HG03439 (cell line): ENCODE measurements at regions not wholly inside any gene's neighbourhood (a gene's known extent, or its start where the extent isn't known, plus 50 kb on each side); places are given as distances from the start of the nearest gene placed in this dataset.
"Not testable (repeated sequence)": the region's sequence is repeated elsewhere in the genome, so short reads cannot be mapped to it uniquely, and the experiment has no call there.

Experiments
- ATAC-seq: cut with Tn5 transposase; IDR thresholded peaks from one replicate; pipeline ENCODE4 v1.9.1; 2021; ENCODE audit warnings: mild to moderate bottlenecking, moderate library complexity; ENCODE audit not compliant: unreplicated experiment

- ATAC-seq = no peak
These were observed 450.0 kb upstream of the EPHA3 start for GRCh38 chr3:88657459-88657858.

DNA sequence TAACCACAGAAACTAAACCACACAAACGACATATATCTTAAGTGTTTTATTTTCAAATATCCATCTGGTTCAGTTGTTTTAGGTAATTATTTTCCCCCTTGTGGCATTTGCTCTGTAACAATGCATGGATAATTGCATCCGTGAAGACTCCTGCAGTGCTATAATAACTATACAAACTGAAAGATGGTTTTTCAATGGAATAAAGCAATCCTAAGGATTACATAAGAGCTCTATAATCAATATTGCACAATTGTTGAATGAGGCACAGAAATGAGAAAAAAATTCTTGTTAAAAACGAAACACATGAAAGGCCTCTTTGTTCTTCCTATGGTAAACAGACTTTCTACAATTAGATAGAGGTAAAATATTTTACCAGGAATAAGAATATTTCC, 446.0 kb upstream of the EPHA3 start:
- no peak for ATAC-seq

DNA sequence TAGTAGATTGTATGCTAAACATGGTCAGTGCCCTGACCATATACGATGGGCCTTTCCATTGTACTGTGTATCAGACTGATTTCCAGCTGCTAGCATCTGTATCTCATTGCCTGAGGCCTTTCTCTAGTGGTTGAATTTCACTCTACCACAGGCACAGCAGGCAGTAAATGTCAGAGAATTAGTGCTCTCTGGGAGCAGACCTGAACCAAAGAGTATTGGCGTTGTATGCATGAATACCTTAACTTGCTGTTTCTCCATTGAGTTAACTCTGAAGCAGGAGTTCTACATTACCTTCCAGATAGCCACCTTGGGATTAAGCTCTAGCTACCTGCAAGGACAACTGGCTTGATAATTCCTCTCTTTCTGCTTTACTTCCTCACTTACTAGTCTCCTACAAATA, 439.2 kb upstream of the EPHA3 start:
- ATAC-seq = no peak

GRCh38 chr3:88671573-88671972, 435.8 kb upstream of the EPHA3 start:
- no peak for ATAC-seq

DNA sequence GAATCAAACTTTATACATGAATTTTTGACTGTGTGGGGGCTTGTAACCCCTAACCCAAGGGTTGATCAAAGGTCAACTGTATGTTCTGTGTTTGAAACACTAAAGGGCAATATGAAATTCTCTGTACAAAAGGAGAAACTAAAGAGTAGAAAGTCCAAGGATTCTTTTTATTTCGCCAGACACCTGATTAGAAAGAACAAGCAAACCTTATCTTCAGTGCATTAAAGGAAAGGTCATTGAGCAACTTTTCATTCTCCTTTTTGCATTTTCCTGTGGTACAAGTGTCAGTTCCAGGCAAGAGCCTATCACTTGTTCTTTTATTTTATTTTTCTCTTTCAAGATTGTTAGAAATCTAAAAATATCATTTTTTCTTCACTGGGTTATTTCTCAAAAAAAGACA, 430.1 kb upstream of the EPHA3 start:
- no peak for ATAC-seq

DNA sequence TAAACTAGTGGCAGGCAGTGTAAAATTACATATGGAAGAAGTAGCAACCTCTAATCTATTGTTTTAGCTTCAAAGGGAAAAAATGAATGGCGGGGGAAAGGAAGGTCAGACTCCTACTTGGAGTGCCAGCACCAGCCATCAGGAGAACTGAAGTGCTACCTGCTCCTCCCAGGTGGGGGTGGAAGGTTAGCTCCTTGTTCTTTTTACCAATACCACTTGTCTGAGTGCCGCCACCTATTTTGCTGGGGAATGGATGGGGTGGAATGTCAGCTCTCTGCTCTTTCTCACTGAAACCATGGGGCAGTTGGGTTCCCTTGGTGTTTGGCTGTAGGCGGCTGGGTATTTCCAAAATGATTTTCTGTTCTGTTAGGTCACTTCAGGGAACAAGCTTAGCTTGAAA, 428.7 kb upstream of the EPHA3 start:
- no peak for ATAC-seq

DNA sequence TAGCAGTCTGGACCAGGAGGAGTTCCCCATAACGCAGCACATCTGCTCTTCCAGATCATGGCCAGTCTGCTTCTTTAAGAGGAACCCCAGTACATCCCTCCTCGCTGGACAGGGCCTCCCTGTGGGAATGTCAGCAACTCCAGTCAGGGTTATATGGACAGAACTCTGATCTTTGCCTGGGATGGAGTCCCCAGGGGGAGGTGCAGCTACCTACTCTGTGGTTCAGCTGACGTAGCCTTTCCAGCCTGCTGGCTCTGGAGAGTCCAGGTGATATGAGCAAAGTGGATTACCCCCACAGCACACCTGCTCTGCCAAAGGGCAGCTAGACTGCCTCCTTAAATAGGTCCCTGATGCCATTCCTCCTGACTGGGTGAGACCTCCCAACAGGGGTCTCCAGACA, 417.1 kb upstream of the EPHA3 start:
- no peak for ATAC-seq

GRCh38 chr3:88691081-88691480, 416.3 kb upstream of the EPHA3 start:
- no peak for ATAC-seq

DNA sequence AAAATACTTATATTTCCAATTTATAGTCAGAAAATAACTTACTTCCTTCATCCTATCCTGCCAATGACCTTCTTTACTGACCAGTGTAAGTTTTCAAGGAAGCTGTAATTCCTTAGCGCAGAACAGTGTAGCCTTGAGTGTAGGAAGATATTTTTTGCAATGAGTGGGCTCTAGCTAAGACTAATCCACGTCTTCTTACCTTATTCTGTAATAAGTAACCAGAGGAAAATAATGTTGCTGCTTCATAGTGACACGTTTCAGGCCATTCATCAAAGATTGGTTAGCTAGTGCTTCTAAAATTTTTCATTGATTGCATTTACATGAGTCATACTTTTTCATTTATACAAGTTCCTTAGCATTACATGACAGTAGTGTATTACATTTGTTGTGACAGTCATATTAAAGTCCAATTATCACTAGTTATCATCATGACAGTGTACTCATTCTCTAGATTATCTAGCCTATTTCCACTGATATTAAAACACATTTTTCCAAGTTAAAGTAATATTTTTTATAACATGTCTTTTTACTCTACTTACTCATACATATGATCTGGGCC, 403.8 kb upstream of the EPHA3 start:
- ATAC-seq = no peak

DNA sequence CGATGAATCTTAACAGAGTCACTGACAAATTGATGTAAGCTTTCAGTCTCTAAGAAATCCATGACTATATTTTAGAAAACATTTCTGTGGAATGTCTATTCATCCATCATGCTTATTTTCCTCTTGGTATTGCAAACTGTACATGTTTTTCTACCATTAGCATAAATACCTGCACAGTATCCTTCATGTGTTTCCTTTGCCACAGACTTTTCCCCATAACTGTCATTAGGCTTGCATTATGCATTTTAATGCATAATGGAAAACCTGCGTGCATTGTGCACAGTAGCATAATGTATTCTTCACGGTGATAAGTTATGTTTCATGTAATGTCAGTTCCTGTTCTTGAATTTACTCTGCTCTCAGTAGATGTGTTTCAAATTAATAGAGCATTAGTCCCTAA, 403.1 kb upstream of the EPHA3 start:
- ATAC-seq = no peak

DNA sequence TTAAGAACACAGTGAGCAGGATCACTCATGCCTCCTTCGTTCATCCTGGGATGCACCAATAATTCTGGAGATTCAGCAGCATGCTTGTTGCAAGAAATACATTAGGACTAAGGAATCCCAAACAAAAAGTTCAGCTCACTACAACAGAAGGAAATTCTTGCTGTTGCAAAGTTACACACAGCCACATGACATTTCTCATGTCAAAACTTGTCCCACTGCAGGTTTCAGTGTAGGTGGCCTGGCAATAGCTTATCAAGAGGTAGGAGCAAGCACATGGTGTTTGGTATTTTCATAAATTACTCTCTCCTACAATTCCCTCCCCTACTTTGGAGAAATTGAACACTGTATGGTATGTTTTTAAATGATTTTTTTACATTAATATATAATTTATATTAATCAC, 399.6 kb upstream of the EPHA3 start:
- no peak for ATAC-seq

DNA sequence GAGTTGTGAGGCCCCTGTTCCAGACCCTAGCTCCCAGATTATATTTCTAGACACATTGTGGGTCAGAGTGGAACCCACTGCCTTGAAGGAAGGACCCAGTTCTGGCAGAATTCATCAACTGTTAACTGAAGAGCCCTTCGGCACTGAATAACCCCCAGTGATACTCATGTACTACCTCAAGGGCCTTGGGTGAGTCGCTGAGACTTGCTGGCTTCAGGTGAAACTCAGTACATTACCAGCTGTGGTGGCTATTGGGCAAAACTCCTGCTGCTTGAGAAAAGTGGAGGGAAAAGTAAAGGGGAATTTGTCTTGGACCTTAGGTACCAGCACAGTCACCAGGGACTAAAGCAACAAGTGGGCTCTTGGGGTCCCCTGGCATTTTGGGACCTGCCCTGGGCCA, 394.9 kb upstream of the EPHA3 start:
- ATAC-seq = no peak

GRCh38 chr3:88713233-88713691, 394.2 kb upstream of the EPHA3 start:
- ATAC-seq = no peak

- no peak for ATAC-seq
These were observed 381.8 kb upstream of the EPHA3 start for GRCh38 chr3:88725440-88726165.

DNA sequence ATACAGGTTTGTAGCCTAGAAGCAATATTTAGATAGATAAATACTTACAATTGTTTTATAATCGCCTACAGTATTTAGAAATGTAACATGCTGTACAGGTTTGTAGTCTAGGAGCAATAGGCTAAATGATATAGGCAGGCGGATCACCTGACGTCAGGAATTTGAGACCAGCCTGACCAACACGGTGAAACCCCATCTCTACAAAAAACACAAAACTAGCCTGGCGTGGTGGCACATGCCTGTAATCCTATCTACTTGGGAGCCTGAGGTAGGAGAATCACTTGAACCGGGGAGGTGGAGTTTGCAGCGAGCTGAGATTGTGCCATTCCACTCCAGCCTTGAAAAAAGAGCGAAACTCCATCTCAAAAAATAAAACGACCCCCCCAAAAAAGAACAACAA, 375.2 kb upstream of the EPHA3 start:
- no peak for ATAC-seq

DNA sequence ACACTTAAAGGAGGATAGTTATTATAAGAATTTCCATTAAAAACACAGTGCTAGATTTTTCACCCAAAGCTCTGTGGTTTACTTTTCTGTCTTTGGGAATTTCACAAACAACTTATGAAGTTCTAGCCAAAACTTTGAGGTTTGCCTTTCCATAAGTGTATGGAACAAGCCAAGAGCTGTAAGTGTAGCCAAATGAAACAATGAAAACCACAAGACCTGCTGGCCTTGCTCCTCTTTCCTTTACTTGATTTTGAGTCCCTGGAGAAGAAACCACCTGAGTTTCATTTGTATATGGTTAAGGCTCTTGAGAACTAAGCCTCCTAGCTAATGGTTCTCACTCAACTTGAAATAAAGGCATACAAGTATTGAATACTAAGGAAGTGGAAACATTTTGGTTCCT, 365.3 kb upstream of the EPHA3 start:
- no peak for ATAC-seq

GRCh38 chr3:88742674-88743507, 364.5 kb upstream of the EPHA3 start:
- no peak for ATAC-seq

GRCh38 chr3:88744896-88745295, 362.5 kb upstream of the EPHA3 start:
- ATAC-seq = no peak

- not testable (repeated sequence) for ATAC-seq
These were observed 360.3 kb upstream of the EPHA3 start for GRCh38 chr3:88747145-88747544.

DNA sequence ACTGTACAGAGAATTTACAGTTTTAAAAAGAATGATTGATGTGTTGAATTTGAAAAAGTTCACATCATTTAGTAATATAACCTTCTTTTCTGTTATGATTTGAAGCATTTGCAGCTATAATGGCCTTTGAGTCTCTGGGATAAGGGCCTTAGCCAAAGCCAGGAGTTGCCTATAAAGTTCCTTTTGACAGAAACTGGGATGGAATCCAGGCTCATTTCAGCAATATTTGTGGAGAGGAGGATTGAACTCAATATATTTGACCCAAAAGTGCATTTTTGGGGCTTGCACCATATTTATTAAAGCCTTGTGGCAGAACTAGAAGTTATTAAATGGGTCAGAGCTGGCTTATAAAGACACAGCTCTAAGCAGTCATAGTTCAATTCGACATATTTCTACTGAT, 348.7 kb upstream of the EPHA3 start:
- ATAC-seq = no peak

GRCh38 chr3:88767746-88768145, 339.7 kb upstream of the EPHA3 start:
- ATAC-seq = no peak

DNA sequence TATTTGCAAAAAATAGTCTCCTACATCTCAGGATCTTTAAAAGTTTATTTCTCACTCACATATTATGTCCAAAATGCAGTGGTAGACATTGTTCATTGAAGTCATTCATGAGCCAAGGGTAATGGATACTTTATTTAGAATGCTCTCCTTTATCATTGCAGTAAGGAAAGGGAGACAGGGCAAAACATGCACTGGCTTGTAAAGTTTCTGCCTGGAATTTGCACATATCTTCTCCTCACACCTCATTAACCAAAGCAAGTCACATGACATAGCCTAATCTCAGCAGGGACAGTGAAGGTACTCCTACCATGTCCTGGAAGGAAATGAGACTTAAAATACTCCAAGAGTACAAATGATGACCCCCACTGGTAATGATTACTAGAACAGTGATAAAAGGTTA, 333.7 kb upstream of the EPHA3 start:
- no peak for ATAC-seq
